ENCODE measurements at regions not wholly inside any gene's neighbourhood (a gene's known extent, or its start where the extent isn't known, plus 50 kb on each side); places are given as distances from the start of the nearest gene placed in this dataset.

DNA sequence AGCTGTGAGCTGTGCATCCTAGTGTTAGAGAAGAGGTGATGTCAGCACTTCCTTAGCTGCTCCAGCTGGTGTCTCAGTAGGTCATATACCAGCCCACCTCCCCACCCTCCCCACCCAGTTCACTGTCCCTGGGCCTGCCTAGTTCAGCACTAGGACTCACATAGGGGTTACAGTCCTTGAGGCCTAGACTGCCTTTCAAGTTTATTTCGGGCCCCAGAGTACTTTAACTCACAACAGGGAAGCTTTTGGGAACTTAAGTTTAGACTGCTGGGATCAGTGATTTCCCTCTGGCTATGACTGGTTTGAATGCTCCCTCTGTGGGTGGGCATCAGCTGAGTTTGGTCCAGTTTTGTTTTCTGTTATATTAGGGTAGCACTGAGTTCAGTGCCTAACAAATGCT, 139.2 kb upstream of the MMS22L start:
- Histone ChIP-seq H3K9ac (replicated peaks in 1 of 4; ENCODE audit: extremely low read depth in 1 of 4, low read depth in 3 of 4, low read length in 3 of 4) (no peak overlapping the region), H3K79me2 (ENCODE audit: control insufficient read depth in 1 of 2, insufficient read depth in 2 of 2, low read length in 2 of 2) (no peaks in the 10 kb centered on the region), H2BK12ac (ENCODE audit: low read depth, low read length) (no peak overlapping the region), H3K4ac (replicated peaks; ENCODE audit: insufficient read length, low read depth, low read length) (no peak overlapping the region), H2AFZ (ENCODE audit: low read length) (no peak overlapping the region), H3K9me3 (ENCODE audit: insufficient read depth in 2 of 2, low read depth in 1 of 2, low read length in 1 of 2) (no peaks in the 10 kb centered on the region), H3K14ac (ENCODE audit: insufficient read length) (no peak overlapping the region), H4K20me1 (replicated peaks in 1 of 2; ENCODE audit: control insufficient read depth in 1 of 2, insufficient read depth in 2 of 2, low read length in 2 of 2) (no peaks in the 10 kb centered on the region), H4K91ac (replicated peaks; ENCODE audit: insufficient read length, low read length) (no peak overlapping the region), H3K4me3 (ENCODE audit: extremely low read depth in 1 of 4, insufficient read depth in 2 of 4, low read depth in 3 of 4, low read length in 4 of 4) (no peak overlapping the region), H3K4me2 (ENCODE audit: insufficient read depth in 1 of 2, low read depth in 2 of 2, low read length in 2 of 2) (no peak overlapping the region), H3K4me1 (replicated peaks in 1 of 4; ENCODE audit: control insufficient read depth in 3 of 4, insufficient read depth in 4 of 4, low read length in 3 of 4) (no peaks in the 10 kb centered on the region), H2BK120ac (replicated peaks; ENCODE audit: low read depth, low read length) (no peak overlapping the region), H2BK15ac (ENCODE audit: low read length) (no peak overlapping the region), H3K23me2 (ENCODE audit: low read depth, low read length) (no peaks in the 10 kb centered on the region), H3K23ac (ENCODE audit: insufficient read length) (no peak overlapping the region), H2BK20ac (ENCODE audit: low read length) (no peak overlapping the region), H3K36me3 (ENCODE audit: control insufficient read depth in 2 of 4, insufficient read depth in 4 of 4, low read length in 3 of 4) (no peaks in the 10 kb centered on the region), H3K18ac (ENCODE audit: extremely low read depth, low read length) (no peak overlapping the region), H4K5ac (ENCODE audit: insufficient read length, low read depth, low read length) (no peak overlapping the region), H3K79me1 (ENCODE audit: low read depth, low read length) (no peaks in the 10 kb centered on the region), H3K56ac (replicated peaks; ENCODE audit: insufficient read length, low read depth, low read length) (no peak overlapping the region), H3K27me3 (replicated peaks in 1 of 4; ENCODE audit: control insufficient read depth in 3 of 4, extremely low read depth in 1 of 4, insufficient read depth in 3 of 4, low read length in 3 of 4) (peaks cover 0 to 7% (median 2%) of the 10 kb centered on the region in 4 experiments; a peak in 3 of 7 replicates), H2AK5ac (ENCODE audit: low read depth, low read length) (no peak overlapping the region), H3K27ac (ENCODE audit: low read depth, low read length) (no peak overlapping the region), H2BK5ac (ENCODE audit: low read depth, low read length) (no peak overlapping the region), H4K8ac (ENCODE audit: extremely low read depth, insufficient read depth, low read length) (no peak overlapping the region)
- 83% methylated on average over 1 of the region's 1 CpG; no CpG with 5 or more reads in 1 of the 2 experiments for WGBS, 2 experiments (ENCODE audit: extremely low coverage in 1 of 2, insufficient coverage in 1 of 2, insufficient read length in 1 of 2, insufficient replicate concordance in 2 of 2, low coverage in 1 of 2, low lambda C conversion rate in 2 of 2, missing lambda C conversion rate in 1 of 2)
- CTCF ChIA-PET (ENCODE audit: partially characterized antibody): interaction anchor here (1.2 to 1.5 kb wide), 2 partner anchors 15 to 18 kb away, joined by 3 to 5 read pairs; no protein-coding TSS in a partner anchor
- no peak for FAIRE-seq
- DNase-seq (ENCODE audit: low read depth in 1 of 2, low spot score in 2 of 2): no peak
- POLR2A ChIA-PET (ENCODE audit: partially characterized antibody): no interaction called here
- TF ChIP-seq KDM4A (IDR thresholded peaks at IDR 0.05; ENCODE audit: low read depth, low read length, severe bottlenecking) (no peak), CTCF (IDR thresholded peaks at IDR 0.05; ENCODE audit: control extremely low read depth in 1 of 3, insufficient read depth in 1 of 3, low read depth in 1 of 3, low read length in 3 of 3) (no peak), TCF12 (IDR thresholded peaks at IDR 0.05; ENCODE audit: low read depth, low read length) (0 out of 2 replicates have a peak, but pooled peaks have one; percentile 28), MAFK (IDR thresholded peaks at IDR 0.05; ENCODE audit: low read depth, low read length) (no peak), JUN (IDR thresholded peaks at IDR 0.05; ENCODE audit: low read depth, low read length) (no peak), GABPA (IDR thresholded peaks at IDR 0.05; ENCODE audit: borderline replicate concordance, insufficient read depth, low read length) (no peak), TBP (IDR thresholded peaks at IDR 0.05; ENCODE audit: low read depth, low read length) (no peak), RAD21 (IDR thresholded peaks at IDR 0.05 in 1 of 2, conservative IDR thresholded peaks at IDR 0.05 in 1 of 2; ENCODE audit: low read depth in 2 of 2, low read length in 2 of 2) (no peak), CREB1 (IDR thresholded peaks at IDR 0.05) (no peak), POLR2AphosphoS5 (IDR thresholded peaks at IDR 0.05; ENCODE audit: low read depth, low read length) (peak; percentile 50; the same call in 1 of the 2 replicates), SP1 (IDR thresholded peaks at IDR 0.05; ENCODE audit: low read depth, low read length) (no peak)
- TF ChIP-seq, protein P1, sequence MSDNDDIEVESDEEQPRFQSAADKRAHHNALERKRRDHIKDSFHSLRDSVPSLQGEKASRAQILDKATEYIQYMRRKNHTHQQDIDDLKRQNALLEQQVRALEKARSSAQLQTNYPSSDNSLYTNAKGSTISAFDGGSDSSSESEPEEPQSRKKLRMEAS (IDR thresholded peaks at IDR 0.05): no peak
